SH-SY5Y (cell line): ENCODE measurements at regions not wholly inside any gene's neighbourhood (a gene's known extent, or its start where the extent isn't known, plus 50 kb on each side); places are given as distances from the start of the nearest gene placed in this dataset.

ENCODE experiments used
- GATA2 ChIP-seq: IDR thresholded peaks from 2 replicates; pipeline ENCODE4 v1.6.1; 2011; ENCODE audit warnings: mild to moderate bottlenecking, low read depth, low read length
- GATA3 ChIP-seq: IDR thresholded peaks from 2 replicates; pipeline ENCODE4 v1.6.1; 2011; ENCODE audit warnings: low read depth, mild to moderate bottlenecking, low read length, moderate library complexity

GRCh38 chr3:70855149-70855548 is 542.7 kb upstream of the MDFIC2 start:
- no peak for TF ChIP-seq GATA3
- no peak for TF ChIP-seq GATA2
